NB4 (cell line): ENCODE measurements at regions not wholly inside any gene's neighbourhood (a gene's known extent, or its start where the extent isn't known, plus 50 kb on each side); places are given as distances from the start of the nearest gene placed in this dataset.
A peak's percentile ranks its signal among the peaks of the same experiment; 100 is the strongest.

ENCODE experiments used
- DNase-seq: peaks from one replicate; pipeline ENCODE4 v3.0.0; 2010; ENCODE audit warnings: low read depth
- H3K4me3 ChIP-seq: one replicate; pipeline ENCODE4 v1.5.1; 2011; ENCODE audit warnings: mild to moderate bottlenecking, low read depth, low read length, moderate library complexity
- MAX ChIP-seq: IDR thresholded peaks from 2 replicates; pipeline ENCODE4 v1.6.1; 2011; ENCODE audit warnings: low read depth, low read length
- MYC ChIP-seq: IDR thresholded peaks from 2 replicates; pipeline ENCODE4 v1.6.1; 2011; ENCODE audit warnings: low read depth, low read length
- POLR2A ChIP-seq: IDR thresholded peaks from 2 replicates; pipeline ENCODE4 v1.6.1; 2011; ENCODE audit warnings: mild to moderate bottlenecking; ENCODE audit not compliant: insufficient read length; ENCODE audit errors: extremely low read depth
- TF ChIP-seq, protein P1 (sequence below): IDR thresholded peaks from one replicate; pipeline ENCODE4 v1.5.1; 2012; ENCODE audit warnings: low read depth, low read length

DNA sequence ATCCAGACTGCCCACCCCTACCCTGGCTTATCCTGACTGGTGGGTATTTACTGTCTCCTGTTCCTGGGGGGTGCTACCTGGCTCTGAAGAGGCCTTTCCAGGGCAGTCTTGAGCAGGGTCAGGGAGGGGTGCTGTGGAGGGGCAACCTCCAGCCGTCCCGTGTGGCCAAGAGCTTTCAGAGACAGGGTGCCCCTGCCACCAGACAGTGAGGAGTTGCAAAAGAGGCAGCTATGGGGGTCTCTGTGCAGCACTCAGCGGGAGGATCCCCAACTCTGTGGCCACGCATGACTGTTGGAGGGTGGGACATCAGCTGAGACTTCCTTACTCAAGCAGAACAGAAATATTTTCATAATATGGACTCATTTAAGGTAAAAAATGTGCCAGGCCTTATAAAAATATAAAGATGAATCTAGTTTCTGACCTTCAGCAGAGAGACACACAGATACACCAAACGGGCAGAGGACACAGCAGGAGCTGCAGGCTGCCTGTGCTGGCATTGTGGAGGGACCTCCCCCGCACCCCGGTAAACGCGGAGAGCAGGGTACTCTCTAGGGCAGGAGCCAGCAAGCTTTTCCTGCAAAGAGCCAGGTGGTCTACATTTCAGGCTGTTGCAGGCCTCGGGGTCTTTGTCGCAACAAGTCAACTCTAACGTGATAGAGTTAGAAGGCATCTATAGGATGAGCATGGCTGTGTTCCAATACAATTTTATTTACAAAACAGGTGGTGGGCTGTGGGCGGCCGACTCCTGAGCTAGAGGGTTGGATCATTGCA, 252.6 kb downstream of the RHOU start:
- DNase-seq = no peak
- no peak overlapping the region for H3K4me3 ChIP-seq
- TF ChIP-seq MAX = no peak
- TF ChIP-seq MYC = no peak
- TF ChIP-seq, protein P1, sequence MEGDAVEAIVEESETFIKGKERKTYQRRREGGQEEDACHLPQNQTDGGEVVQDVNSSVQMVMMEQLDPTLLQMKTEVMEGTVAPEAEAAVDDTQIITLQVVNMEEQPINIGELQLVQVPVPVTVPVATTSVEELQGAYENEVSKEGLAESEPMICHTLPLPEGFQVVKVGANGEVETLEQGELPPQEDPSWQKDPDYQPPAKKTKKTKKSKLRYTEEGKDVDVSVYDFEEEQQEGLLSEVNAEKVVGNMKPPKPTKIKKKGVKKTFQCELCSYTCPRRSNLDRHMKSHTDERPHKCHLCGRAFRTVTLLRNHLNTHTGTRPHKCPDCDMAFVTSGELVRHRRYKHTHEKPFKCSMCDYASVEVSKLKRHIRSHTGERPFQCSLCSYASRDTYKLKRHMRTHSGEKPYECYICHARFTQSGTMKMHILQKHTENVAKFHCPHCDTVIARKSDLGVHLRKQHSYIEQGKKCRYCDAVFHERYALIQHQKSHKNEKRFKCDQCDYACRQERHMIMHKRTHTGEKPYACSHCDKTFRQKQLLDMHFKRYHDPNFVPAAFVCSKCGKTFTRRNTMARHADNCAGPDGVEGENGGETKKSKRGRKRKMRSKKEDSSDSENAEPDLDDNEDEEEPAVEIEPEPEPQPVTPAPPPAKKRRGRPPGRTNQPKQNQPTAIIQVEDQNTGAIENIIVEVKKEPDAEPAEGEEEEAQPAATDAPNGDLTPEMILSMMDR = no peak
- no peak for TF ChIP-seq POLR2A

DNA sequence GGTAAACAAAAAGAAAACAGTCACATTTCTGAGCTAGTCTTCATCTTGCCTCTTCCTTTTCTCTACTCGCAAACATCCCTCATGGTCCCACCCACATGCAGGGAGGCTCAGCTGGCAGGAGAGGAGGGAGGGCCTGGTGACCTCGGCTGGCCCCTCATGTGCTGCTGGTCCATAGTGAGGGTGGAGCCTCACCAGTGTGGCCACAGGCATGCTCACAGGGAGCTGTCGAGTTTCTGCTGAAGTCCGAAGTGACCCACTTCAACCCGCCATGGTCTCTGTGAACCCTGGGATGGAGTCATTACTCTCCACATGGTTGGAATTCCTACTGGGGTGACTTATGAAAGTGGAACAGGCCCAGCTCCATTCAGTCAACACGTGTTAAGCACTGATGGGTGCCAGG, 253.4 kb downstream of the RHOU start:
- peak; percentile 57 for TF ChIP-seq MAX
- TF ChIP-seq, protein P1 = no peak
- peak; percentile 78 for DNase-seq
- H3K4me3 ChIP-seq = no peak overlapping the region

- TF ChIP-seq POLR2A (no peak), MYC (no peak), MAX (no peak)
- TF ChIP-seq, protein P1 = no peak
- DNase-seq = no peak
- H3K4me3 ChIP-seq = no peak overlapping the region
Observed at GRCh38 chr1:228989176-228989575, 253.9 kb downstream of the RHOU start.

GRCh38 chr1:228989676-228989991, 254.4 kb downstream of the RHOU start:
- TF ChIP-seq MAX (no peak), MYC (no peak), POLR2A (no peak)
- TF ChIP-seq, protein P1 = no peak
- DNase-seq = no peak
- no peak overlapping the region for H3K4me3 ChIP-seq

GRCh38 chr1:228989992-228990827, 254.9 kb downstream of the RHOU start:
- TF ChIP-seq MAX (no peak; the same call in none of the 2 replicates), POLR2A (no peak), MYC (peak; percentile 82; the same call in 1 of the 2 replicates)
- TF ChIP-seq, protein P1 = no peak
- H3K4me3 ChIP-seq = no peak overlapping the region
- DNase-seq = peak; percentile 91
